ENCODE measurements at regions not wholly inside any gene's neighbourhood (a gene's known extent, or its start where the extent isn't known, plus 50 kb on each side); places are given as distances from the start of the nearest gene placed in this dataset.
"Not testable (repeated sequence)": the region's sequence is repeated elsewhere in the genome, so short reads cannot be mapped to it uniquely, and the experiment has no call there.

GRCh38 chr5:32842813-32843530, 131.9 kb downstream of the NPR3 start:
- no peak for DNase-seq

DNA sequence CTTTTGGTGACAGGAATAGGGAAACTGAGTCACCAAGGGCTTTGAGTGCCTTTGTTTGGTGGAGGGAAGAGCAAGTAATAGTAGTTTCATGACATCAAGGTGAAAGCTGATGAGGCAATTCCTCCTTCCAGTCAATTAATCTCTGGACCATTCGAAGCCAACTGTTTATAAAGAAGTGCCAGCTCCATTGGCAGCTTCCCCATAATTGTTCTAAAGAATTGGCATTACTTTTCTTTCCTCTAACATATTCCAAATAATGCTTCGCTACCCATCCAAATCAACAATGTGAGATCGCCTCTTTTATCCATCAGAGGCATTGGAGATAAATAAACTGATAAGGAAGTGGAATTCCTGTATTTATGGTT, 132.4 kb downstream of the NPR3 start:
- DNase-seq, result no peak

DNA sequence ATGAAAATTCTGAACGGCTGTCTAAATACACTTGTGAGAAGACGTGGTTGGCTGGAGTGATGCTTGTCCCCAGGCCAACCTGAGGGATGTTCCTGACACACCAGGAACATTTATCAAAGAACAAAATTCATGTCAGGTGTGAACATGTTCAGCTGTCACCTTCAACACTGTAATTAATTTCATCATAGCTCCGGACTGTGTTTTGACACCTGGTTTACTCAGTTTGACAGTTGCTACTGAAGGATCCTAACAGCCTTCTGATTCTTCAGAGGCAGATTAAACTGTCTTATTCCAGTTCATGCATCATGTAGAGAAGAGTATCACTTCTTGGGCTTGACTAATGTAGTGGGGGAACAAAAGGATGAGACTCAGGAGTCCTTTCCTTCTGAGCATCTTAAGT, 134.1 kb downstream of the NPR3 start:
- no peak for DNase-seq

- no peak for DNase-seq
Observed at GRCh38 chr5:32848120-32848519, 137.0 kb downstream of the NPR3 start.

DNA sequence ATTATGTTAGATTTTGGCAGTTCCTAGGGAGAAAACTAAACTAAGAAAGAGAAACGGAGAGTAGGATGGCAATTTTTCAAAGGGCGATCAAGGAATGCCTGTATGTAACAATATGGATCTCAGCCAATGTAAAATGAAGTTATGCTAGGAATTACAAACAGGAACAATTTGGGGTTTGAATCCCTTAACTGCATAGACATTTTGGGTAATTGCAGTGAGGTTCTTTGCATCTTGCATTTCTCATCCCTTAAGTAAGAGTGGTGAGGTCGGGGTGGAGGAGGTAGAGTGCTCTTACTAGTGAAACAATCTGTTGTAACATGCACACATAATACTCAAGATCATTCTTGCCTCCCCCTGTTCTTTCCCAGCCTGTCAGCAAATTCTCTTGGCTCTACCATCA, 137.6 kb downstream of the NPR3 start:
- no peak for DNase-seq

- no peak for DNase-seq
Observed at GRCh38 chr5:32850817-32851496, 139.8 kb downstream of the NPR3 start.

GRCh38 chr5:32851559-32852173, 140.5 kb downstream of the NPR3 start:
- no peak for DNase-seq

GRCh38 chr5:32852535-32852934, 141.4 kb downstream of the NPR3 start:
- no peak for DNase-seq

DNA sequence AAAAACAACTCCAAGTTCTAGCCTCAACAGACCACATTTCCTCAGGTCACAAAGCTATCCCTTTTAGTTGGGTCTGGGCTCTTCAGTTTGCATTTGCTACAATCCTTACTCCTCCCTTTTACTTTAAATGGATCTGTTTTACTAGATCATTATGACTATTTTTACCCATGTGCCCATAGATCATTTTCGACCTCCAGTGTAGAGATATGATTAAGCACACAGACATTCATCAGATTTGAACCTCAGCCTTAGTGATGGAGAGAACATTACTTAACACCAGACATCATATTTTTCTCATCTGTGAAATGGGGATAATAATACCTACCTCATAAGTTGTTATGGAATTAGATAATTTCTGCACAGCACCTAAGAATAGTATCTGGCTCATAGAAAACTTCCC, 141.9 kb downstream of the NPR3 start:
- no peak for DNase-seq

GRCh38 chr5:32854473-32854872, 143.4 kb downstream of the NPR3 start:
- DNase-seq, result no peak

DNA sequence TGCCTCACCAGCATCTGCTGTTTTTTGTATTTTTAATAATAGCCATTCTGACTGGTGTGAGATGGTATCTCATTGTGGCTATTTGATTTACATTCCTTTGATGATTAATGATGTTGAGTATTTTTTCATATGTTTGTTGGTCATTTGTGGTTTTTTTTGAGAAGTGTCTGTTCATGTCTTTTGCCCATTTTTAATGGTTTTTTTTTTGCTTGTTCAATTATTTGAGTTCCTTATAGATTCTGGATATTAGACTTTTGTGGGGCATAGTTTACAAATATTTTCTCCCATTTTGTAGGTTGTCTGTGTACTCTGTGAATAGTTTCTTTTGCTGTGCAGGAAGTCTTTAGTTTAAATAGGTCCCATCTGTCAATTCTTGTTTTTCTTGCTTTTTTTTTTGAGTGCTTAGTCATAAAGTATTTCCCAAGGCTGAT, 148.1 kb downstream of the NPR3 start:
- no peak for DNase-seq

DNA sequence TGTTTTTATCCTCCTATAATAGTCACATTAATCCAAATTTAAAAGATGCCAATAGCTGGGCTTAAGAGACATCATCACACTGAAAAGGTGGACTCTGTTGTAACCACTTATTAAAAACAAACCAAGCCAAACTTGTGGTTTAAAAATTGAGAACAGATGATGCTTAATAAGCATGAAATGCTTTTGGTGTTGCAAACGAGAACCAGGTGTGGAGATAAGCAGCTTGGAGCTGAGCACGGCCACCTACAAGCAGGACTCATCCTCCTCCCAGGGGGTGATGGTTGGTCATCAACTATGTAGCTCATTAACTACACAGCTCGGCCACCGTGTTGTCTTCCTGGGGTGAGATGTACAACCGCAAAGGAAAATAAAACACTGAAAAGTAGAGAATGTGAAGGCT, 154.4 kb downstream of the NPR3 start:
- DNase-seq, result no peak

GRCh38 chr5:32866138-32866537, 155.0 kb downstream of the NPR3 start:
- DNase-seq, result no peak

DNA sequence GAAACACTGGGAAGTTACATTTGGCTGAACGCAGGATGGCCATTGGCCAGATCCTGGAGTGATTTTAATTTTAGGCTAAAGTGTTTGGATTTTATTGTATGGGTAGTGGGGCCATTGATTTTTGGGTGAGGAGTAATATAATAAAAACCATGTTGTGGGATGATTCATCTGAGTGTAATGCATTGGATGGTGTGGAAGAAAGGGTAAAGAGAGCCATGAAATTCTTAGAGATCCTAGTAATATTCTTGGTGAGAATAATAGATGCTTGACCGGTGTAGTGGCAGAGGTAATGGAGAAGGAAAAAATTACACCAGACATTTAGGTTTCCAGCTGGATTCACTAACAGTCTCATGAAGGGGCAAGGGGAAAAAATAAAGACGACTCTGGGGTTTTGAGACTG, 158.1 kb downstream of the NPR3 start:
- no peak for DNase-seq

DNA sequence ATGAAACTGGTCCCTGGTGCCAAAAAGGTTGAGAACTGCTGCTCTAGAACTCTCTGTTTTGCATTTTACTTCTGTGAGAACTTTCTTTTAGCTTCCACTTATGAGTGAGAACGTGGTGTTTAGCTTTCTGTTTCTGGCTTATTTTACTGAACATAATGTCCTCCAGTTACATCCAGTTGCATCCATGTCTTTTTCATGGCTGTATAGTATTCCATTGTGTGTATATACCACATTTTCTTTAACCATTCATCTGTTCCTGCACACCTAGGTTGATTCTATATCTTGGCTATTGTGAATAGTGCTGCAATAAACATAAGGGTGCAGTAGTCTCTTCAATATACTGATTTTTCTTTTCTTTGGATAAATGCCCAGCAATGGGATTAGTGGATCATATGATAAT, 165.7 kb downstream of the NPR3 start:
- DNase-seq, result no peak

GRCh38 chr5:32879364-32879763, 168.2 kb downstream of the NPR3 start:
- DNase-seq, result not testable (repeated sequence)

DNA sequence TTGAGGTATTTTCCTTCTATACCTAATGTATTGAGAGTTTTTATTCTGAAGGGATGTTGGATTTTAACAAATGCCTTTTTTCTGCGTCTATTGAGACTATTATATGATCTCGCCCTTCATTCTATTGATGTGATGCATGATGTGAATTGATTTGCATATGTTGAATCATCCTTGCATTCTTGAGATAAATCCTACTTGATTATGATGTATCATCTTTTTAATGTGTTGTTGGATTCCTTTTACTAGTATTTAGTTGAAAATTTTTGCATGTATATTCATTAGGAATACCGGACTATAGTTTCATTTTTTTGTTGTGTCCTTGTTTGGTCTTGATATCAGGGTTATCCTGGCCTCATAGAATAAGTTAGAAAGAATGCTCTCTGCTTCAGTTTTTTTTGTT, 169.7 kb downstream of the NPR3 start:
- DNase-seq, result no peak

GRCh38 chr5:32887390-32887789, 176.3 kb downstream of the NPR3 start:
- no peak for DNase-seq

- no peak for DNase-seq
Observed at GRCh38 chr5:32889078-32889477, 178.0 kb downstream of the NPR3 start.

GRCh38 chr5:32903613-32904012, 192.5 kb downstream of the NPR3 start:
- DNase-seq, result no peak

DNA sequence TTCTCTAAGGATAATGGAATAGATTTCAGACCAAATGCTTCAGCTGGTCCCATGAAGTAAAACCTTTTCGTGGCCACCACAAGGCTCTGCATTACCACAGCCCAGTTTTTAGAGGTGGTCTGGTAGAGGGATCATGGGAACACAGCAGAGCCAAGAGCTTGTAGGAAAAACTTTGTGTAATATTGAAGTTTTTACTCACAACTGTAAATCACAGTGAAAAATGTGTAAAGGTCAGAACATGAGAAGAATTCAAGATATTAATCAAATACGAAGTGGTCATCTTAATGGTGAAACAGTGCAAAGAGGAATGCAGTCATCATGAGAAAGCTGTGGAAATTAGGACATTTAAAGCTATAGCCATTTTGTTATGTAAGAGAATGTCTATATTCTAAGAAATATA, 197.5 kb downstream of the NPR3 start:
- DNase-seq, result no peak

DNA sequence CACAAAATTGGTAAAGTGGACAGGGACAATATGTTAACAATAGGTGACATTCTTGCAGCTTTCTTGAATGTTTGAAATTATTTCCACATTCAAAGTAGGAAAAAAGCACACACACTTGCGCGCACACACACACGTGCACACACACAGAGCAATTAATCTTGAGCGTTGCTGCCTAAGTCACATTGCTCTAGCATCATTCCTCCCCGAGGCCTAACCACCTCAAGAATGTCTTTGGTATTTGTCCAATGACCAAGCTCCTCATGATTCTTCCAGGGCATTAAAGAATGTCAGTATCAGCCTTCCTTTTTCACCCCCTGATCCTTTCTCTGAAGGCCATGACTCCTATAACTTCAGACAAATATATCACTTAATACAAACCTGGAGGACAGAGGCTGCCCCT, 198.1 kb downstream of the NPR3 start:
- DNase-seq, result no peak

GRCh38 chr5:32916648-32917047, 205.5 kb downstream of the NPR3 start:
- DNase-seq, result no peak

All from hypothalamus (tissue), 51 donors.